GM23338 (cell line): ENCODE measurements at regions not wholly inside any gene's neighbourhood (a gene's known extent, or its start where the extent isn't known, plus 50 kb on each side); places are given as distances from the start of the nearest gene placed in this dataset.

Experiments
- ATAC-seq: fragments of 200-7000 bp; cut with Tn5 transposase; 3 replicates; pipeline ENCODE4 v1.9.1; 2020
- DNase-seq: peaks from one replicate; pipeline ENCODE4 v3.0.0-alpha.2; 2015; ENCODE audit warnings: low spot score
- H2AFZ ChIP-seq: fragments of 200-600 bp; sonication (generic); 2 replicates; pipeline ENCODE4 v1.8.0; 2016; ENCODE audit warnings: antibody characterized with exemption, mild to moderate bottlenecking, moderate library complexity
- H3F3A ChIP-seq: fragments of 200-600 bp; sonication (generic); replicated peaks from 2 replicates; pipeline ENCODE4 v1.8.0; 2017; ENCODE audit warnings: antibody characterized with exemption, mixed run types, low read depth
- H3K27ac ChIP-seq: fragments of 200-600 bp; sonication (generic); 2 replicates; pipeline ENCODE4 v1.6.1; 2016; ENCODE audit warnings: low read depth
- H3K27me3 ChIP-seq: fragments of 200-600 bp; sonication (generic); 2 replicates; pipeline ENCODE4 v1.8.0; 2016; ENCODE audit warnings: mild to moderate bottlenecking, mixed run types, moderate library complexity; ENCODE audit not compliant: insufficient read depth
- H3K36me3 ChIP-seq: fragments of 200-600 bp; sonication (generic); 2 replicates; pipeline ENCODE4 v1.8.0; 2016; ENCODE audit warnings: mild to moderate bottlenecking; ENCODE audit not compliant: insufficient read depth
- H3K4me1 ChIP-seq: fragments of 200-600 bp; sonication (generic); 2 replicates; pipeline ENCODE4 v1.8.0; 2016; ENCODE audit warnings: mild to moderate bottlenecking, moderate library complexity; ENCODE audit not compliant: insufficient read depth
- H3K4me2 ChIP-seq: fragments of 200-600 bp; sonication (generic); 2 replicates; pipeline ENCODE4 v1.7.1; 2017; ENCODE audit warnings: mixed run types
- H3K4me3 ChIP-seq: fragments of 200-600 bp; sonication (generic); 2 replicates; pipeline ENCODE4 v1.6.1; 2016; ENCODE audit warnings: mixed run types
- H3K79me2 ChIP-seq: fragments of 200-600 bp; sonication (generic); replicated peaks from 2 replicates; pipeline ENCODE4 v1.8.0; 2017; ENCODE audit warnings: mild to moderate bottlenecking; ENCODE audit not compliant: insufficient read depth
- H3K9me2 ChIP-seq: fragments of 200-600 bp; sonication (generic); 2 replicates; pipeline ENCODE4 v1.8.0; 2017; ENCODE audit not compliant: insufficient read depth
- H4K20me1 ChIP-seq: fragments of 200-600 bp; sonication (generic); replicated peaks from 2 replicates; pipeline ENCODE4 v1.8.0; 2017; ENCODE audit warnings: mild to moderate bottlenecking; ENCODE audit not compliant: insufficient read depth
- H3K27ac Mint-ChIP-seq: 2 replicates; pipeline ENCODE4 v1.8.0; 2020; ENCODE audit warnings: inconsistent platforms, mild to moderate bottlenecking, moderate library complexity, mixed read lengths
- H3K27me3 Mint-ChIP-seq: 3 replicates; pipeline ENCODE4 v1.8.0; 2022; ENCODE audit warnings: low read depth, mild to moderate bottlenecking, moderate library complexity, mixed read lengths, inconsistent platforms; ENCODE audit not compliant: insufficient read depth, poor library complexity
- H3K36me3 Mint-ChIP-seq: 3 replicates; pipeline ENCODE4 v1.8.0; 2021; ENCODE audit warnings: low read depth, mild to moderate bottlenecking, inconsistent platforms, moderate library complexity, mixed read lengths
- H3K4me1 Mint-ChIP-seq: 3 replicates; pipeline ENCODE4 v1.8.0; 2020; ENCODE audit warnings: mild to moderate bottlenecking, inconsistent platforms, mixed read lengths
- H3K4me3 Mint-ChIP-seq: 3 replicates; pipeline ENCODE4 v1.8.0; 2021; ENCODE audit warnings: moderate library complexity, mild to moderate bottlenecking, inconsistent platforms, mixed read lengths
- H3K9me3 Mint-ChIP-seq: 3 replicates; pipeline ENCODE4 v1.8.0; 2020; ENCODE audit warnings: moderate library complexity, mild to moderate bottlenecking, inconsistent platforms, mixed read lengths
- CREB1 ChIP-seq: fragments of 250-450 bp; sonication (Bioruptor Pico); IDR thresholded peaks from 2 replicates; pipeline ENCODE4 v1.5.0; 2020; ENCODE audit warnings: low read depth, mild to moderate bottlenecking, moderate library complexity
- CTCF ChIP-seq, 2 experiments: fragments of 200-600 bp in 1 of 2; sonication (generic) in 1 of 2; conservative IDR thresholded peaks; 2 replicates each; pipeline versions ENCODE4 v1.5.1 to v1.6.1; 2016 to 2017; ENCODE audit warnings: antibody characterized with exemption in 2 of 2, low read depth in 2 of 2, mild to moderate bottlenecking in 2 of 2, moderate library complexity in 1 of 2
- ETS1 ChIP-seq: IDR thresholded peaks from 2 replicates; pipeline ENCODE4 v1.6.1; 2016; ENCODE audit warnings: antibody characterized with exemption
- EZH2 ChIP-seq: fragments of 200-600 bp; sonication (generic); IDR thresholded peaks from one replicate; pipeline ENCODE4 v1.8.0; 2017; ENCODE audit warnings: antibody characterized with exemption, mild to moderate bottlenecking, low read depth; ENCODE audit not compliant: unreplicated experiment
- EZH2phosphoT487 ChIP-seq: fragments of 200-600 bp; sonication (generic); IDR thresholded peaks from one replicate; pipeline ENCODE4 v1.8.1; 2018; ENCODE audit warnings: antibody characterized with exemption; ENCODE audit not compliant: unreplicated experiment
- JUNB ChIP-seq: IDR thresholded peaks from one replicate; pipeline ENCODE4 v1.6.1; 2016; ENCODE audit warnings: antibody characterized with exemption; ENCODE audit not compliant: unreplicated experiment
- NANOG ChIP-seq: IDR thresholded peaks from 2 replicates; pipeline ENCODE4 v1.6.1; 2016; ENCODE audit warnings: antibody characterized with exemption, borderline replicate concordance
- POLR2AphosphoS5 ChIP-seq: IDR thresholded peaks from 2 replicates; pipeline ENCODE4 v1.6.1; 2016; ENCODE audit warnings: antibody characterized with exemption, low read depth
- REST ChIP-seq: IDR thresholded peaks from one replicate; pipeline ENCODE4 v1.6.1; 2018; ENCODE audit warnings: antibody characterized with exemption; ENCODE audit not compliant: unreplicated experiment
- STAT1 ChIP-seq: IDR thresholded peaks from one replicate; pipeline ENCODE4 v1.6.1; 2016; ENCODE audit warnings: antibody characterized with exemption; ENCODE audit not compliant: unreplicated experiment
- ZNF114 ChIP-seq: fragments of 250-450 bp; sonication (Bioruptor Pico); IDR thresholded peaks from 2 replicates; pipeline ENCODE4 v1.5.0; 2020; ENCODE audit warnings: mild to moderate bottlenecking, moderate library complexity
- ZNF331 ChIP-seq: fragments of 250-450 bp; sonication (Bioruptor Pico); IDR thresholded peaks from 2 replicates; pipeline ENCODE4 v1.5.0; 2020; ENCODE audit warnings: low read depth, mild to moderate bottlenecking, moderate library complexity
- ZNF462 ChIP-seq: fragments of 250-450 bp; sonication (Bioruptor Pico); IDR thresholded peaks from 2 replicates; pipeline ENCODE4 v1.5.0; 2020; ENCODE audit warnings: mild to moderate bottlenecking, moderate library complexity

- Histone ChIP-seq H3K4me2 (no peak overlapping the region), H3K27me3 (no peaks in the 10 kb centered on the region), H2AFZ (no peak overlapping the region), H3K4me1 (no peaks in the 10 kb centered on the region), H3K4me3 (no peak overlapping the region), H3K9me2 (0 out of 2 replicates have a peak, but pooled peaks cover 7% of the 10 kb centered on the region), H3K36me3 (no peaks in the 10 kb centered on the region), H3K79me2 (no peaks in the 10 kb centered on the region), H3K27ac (no peak overlapping the region), H3F3A (no peaks in the 10 kb centered on the region), H4K20me1 (no peaks in the 10 kb centered on the region)
- Mint-ChIP-seq H3K9me3 (no peaks in the 10 kb centered on the region), H3K27ac (no peak overlapping the region), H3K27me3 (peaks cover 2% of the 10 kb centered on the region), H3K36me3 (no peaks in the 10 kb centered on the region), H3K4me1 (no peaks in the 10 kb centered on the region), H3K4me3 (no peak overlapping the region)
- ATAC-seq (no peak), DNase-seq (no peak)
- TF ChIP-seq ZNF331 (CRISPR knock-in tag) (no peak), JUNB (no peak), EZH2 (no peak), CREB1 (CRISPR knock-in tag) (no peak), STAT1 (no peak), EZH2phosphoT487 (no peak), POLR2AphosphoS5 (no peak), ETS1 (no peak), REST (no peak), ZNF462 (no peak), ZNF114 (no peak), NANOG (no peak), CTCF (conservative IDR thresholded peaks at IDR 0.05; ENCODE audit: low read depth in 2 of 2) (no peak)
These were observed 436.0 kb upstream of the THBS1 start for GRCh38 chr15:39144613-39145499.
